Ureter (tissue), 1 donor: ENCODE measurements at regions not wholly inside any gene's neighbourhood (a gene's known extent, or its start where the extent isn't known, plus 50 kb on each side); places are given as distances from the start of the nearest gene placed in this dataset.
"Not testable (repeated sequence)": the region's sequence is repeated elsewhere in the genome, so short reads cannot be mapped to it uniquely, and the experiment has no call there.

Source experiments
- DNase-seq: peaks from one replicate; pipeline ENCODE4 v3.0.0-alpha.2; 2020; ENCODE audit warnings: low spot score
- donor health status: DM: yes; HTN: yes; CAD: no.

- DNase-seq: no peak
Measured at GRCh38 chr12:124476011-124476400, 91.4 kb downstream of the NCOR2 start.

- no peak for DNase-seq
Measured at GRCh38 chr12:124475295-124476010, 92.0 kb downstream of the NCOR2 start.

DNA sequence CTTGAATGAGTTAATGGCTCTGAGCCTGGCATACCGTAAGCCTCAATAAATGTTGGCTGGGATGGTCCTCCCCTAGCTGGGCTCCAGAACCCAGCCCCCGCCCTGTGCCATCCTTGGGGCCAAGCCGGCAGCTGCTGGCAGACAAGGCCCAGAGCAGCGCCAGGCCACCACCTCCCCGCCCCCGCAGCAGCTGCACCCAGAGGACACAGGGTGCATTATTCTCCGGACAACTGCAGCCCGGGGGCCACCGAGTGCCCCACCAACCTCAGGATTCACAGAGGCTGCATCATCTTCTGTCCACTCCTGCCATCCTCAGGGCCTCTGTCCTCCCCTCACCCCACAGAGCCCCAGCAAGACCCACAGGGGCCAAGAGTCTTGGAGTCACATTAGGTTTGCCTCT, 92.7 kb downstream of the NCOR2 start:
- DNase-seq: no peak

- DNase-seq: no peak
Measured at GRCh38 chr12:124472690-124473279, 94.6 kb downstream of the NCOR2 start.

DNA sequence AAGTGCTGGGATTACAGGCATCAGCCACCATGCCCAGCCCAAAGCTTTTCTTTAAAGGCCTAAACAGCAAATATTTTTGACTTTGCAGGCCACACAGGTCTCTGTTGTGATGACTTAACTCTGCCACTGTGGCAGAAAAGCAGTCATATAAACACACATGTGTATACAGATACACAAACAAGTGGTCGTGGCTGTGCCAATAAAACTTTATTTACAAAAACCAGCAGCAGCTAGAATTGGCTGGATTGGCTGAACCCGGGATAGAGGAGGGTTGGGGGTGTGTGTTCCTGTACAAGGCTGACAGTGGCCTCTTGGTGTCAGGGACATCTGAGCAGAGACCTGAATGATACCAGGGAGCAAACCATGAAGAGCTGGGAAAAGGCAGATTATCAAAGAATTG, 95.6 kb downstream of the NCOR2 start:
- no peak for DNase-seq

DNA sequence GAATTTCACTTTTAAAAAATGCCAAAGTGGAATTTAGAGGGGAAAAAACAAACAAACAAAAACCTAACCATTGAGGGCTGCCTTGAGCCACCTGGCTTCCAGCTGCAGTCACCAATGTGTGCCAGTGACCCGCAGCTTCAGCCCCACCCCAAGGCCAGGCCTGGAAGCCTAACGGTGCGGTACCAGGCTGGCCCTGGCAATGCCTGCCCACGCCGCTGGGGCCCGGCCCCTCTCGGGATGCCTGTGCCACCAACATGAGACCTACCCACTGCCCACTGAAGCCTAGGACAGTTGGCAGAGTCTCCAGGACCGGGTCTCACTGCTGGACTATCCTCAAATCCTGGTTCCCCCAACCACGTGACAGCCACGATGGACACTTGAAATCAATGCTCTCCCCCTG, 96.6 kb downstream of the NCOR2 start:
- DNase-seq: no peak

- DNase-seq: no peak
Measured at GRCh38 chr12:124470139-124470538, 97.3 kb downstream of the NCOR2 start.

GRCh38 chr12:124469193-124469888, 98.1 kb downstream of the NCOR2 start:
- DNase-seq: no peak

DNA sequence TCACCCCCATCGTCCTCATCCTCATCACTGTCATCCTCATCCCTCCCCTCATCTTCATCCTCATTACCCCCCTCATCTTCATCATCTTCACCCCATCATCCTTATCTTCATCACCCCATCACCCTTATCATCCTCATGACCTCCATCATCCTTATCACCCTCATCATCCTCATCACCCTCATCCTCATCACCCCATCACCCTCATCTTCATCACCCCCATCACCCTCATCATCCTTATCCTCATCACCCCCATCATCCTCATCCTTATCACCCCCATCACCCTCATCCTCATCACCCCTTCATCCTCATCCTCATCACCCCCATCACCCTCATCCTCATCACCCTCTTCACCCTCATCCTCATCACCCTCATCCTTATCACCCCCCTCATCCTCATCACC, 99.9 kb downstream of the NCOR2 start:
- not testable (repeated sequence) for DNase-seq

GRCh38 chr12:124466216-124467128, 100.9 kb downstream of the NCOR2 start:
- DNase-seq: no peak

- DNase-seq: no peak
Measured at GRCh38 chr12:124465473-124465872, 101.9 kb downstream of the NCOR2 start.

- DNase-seq: no peak
Measured at GRCh38 chr12:124464830-124465229, 102.6 kb downstream of the NCOR2 start.

- no peak for DNase-seq
Measured at GRCh38 chr12:124464062-124464461, 103.3 kb downstream of the NCOR2 start.

DNA sequence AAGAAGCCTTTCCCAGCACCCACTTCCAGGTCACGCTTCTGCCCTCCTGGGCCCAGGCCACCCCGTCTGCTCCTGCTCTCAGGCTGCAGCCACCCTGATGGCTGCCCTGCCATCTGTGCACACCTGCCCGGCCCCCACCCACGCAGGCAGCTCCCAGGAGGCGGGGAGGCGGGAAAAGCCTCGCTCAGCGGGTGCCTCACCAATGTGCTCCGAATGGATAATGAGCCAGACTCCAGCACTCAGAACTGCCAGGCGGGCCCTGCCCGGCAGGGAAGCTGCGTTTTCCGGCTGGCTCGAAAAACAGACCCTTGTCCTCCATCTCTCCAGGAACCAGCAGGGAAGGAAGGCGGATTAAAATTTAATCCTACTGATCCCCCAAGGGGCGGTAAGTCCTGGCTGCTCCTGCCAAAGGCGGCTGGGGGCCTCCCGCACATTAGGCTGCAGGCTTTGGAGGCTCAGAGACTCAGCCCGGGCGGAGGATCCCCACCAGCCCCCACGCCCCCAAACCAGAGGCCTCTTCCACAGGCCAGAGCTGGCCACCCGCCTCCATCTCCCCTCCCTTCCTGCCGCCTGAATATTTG, 104.0 kb downstream of the NCOR2 start:
- no peak for DNase-seq

GRCh38 chr12:124462750-124463149, 104.7 kb downstream of the NCOR2 start:
- no peak for DNase-seq

- DNase-seq: no peak
Measured at GRCh38 chr12:124461851-124462623, 105.4 kb downstream of the NCOR2 start.

DNA sequence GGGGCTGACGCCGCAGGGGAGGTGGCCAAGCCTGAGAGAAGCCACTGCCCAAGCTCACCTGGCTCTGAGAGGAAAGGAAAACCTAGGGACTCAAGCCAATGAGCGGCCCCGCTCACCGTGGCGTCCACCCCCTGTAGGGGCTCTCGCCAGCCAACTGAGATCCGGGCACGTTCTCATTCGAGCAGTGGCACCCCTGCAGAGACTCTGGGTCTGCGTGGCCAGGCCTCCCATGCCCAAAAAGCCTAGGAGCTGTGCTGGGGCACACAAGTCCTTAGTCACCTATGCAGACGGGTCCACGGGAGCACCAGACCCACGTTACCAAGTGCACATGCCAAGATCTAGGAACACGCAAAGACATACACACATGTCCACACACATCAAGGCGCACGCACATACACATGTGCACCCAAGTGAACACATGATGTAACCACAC, 106.2 kb downstream of the NCOR2 start:
- DNase-seq: no peak

GRCh38 chr12:124460771-124461170, 106.6 kb downstream of the NCOR2 start:
- DNase-seq: no peak

DNA sequence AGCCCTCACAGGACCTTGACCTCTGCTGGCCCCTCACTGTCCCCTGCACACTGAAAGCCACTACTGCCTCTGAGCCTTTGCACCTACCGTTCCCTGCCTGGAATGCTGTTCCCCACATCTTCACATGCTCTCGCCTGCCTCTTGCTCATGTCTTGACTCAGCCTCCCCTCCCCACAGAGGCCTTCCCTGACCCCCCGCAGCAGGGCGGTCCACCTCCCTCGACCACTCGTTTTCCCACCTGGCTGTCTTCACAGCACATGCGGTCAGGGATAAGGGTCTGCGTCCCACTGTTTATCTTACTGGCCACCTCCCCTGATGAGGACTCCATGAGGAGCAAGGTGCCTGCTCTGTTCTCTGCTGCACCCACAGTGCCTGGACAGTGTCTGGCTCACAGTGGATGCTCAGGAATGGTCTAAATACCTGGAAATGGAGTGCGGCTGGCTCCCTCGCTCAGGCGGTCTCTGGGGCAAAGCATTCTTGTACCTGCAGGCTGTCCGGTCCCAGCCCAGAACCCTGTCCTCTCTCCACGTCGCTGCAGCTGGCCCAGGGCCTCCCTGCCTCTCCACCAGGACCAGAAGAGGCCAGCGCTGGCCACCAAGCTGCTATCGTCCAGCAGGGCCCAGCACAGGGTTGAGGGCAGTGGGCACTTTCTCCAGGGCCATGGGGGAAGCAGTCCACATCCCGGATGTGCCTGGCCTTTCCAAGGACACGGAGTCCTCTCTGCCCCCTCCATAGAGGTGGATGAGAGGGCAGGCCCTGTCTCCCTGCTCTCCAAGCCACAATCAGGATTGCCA, 107.4 kb downstream of the NCOR2 start:
- DNase-seq: no peak
